Spleen (tissue), 7 donors: ENCODE measurements at regions not wholly inside any gene's neighbourhood (a gene's known extent, or its start where the extent isn't known, plus 50 kb on each side); places are given as distances from the start of the nearest gene placed in this dataset.

Source experiments
- POLR2A ChIP-seq, 3 donors: fragments of 450-650 bp; IDR thresholded peaks; one replicate each; pipeline ENCODE4 v1.5.1; 2017; ENCODE audit warnings: antibody characterized with exemption in 3 of 3, mild to moderate bottlenecking in 1 of 3
- TF ChIP-seq, protein P1 (sequence below), 11 experiments: fragments of 200-600 bp in 7 of 11; fragments of 450-650 bp in 4 of 11; sonication (generic) in 4 of 11; IDR thresholded peaks in 8 of 11; conservative IDR thresholded peaks in 3 of 11; 1 replicate in 7 of 11; 2 replicates in 4 of 11; pipeline versions ENCODE4 v1.4.0 to v1.8.0; 2016 to 2021; ENCODE audit warnings: antibody characterized with exemption in 11 of 11, inconsistent platforms in 4 of 11, mild to moderate bottlenecking in 1 of 11
- donor health status: DM: no; HTN: no; CAD: no; lungs with moderate emphysema.
- donor health status: DM: no; HTN: no; CAD: no.
- donor health status: DM: no; HTN: no; CAD: no.

DNA sequence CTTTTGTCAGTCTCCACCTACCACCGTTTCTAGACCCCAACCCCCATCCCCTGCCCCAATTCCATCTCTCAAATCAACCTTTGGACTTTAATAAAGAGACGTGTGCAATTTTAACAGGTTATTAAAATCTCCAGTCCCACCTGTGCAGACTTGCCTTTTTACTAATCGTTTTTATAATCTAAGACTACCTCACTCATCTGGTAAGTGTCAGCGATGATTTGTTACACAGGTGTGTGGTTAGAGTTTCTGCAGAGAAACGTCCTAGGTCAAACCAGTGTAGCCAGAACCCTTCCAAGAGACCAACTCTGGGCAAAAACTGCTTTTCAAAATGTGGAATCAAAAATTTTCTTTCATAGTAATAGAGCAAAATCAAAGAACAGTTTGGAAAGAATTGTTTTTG is 60.4 kb upstream of the PELI2 start:
- TF ChIP-seq, protein P1, sequence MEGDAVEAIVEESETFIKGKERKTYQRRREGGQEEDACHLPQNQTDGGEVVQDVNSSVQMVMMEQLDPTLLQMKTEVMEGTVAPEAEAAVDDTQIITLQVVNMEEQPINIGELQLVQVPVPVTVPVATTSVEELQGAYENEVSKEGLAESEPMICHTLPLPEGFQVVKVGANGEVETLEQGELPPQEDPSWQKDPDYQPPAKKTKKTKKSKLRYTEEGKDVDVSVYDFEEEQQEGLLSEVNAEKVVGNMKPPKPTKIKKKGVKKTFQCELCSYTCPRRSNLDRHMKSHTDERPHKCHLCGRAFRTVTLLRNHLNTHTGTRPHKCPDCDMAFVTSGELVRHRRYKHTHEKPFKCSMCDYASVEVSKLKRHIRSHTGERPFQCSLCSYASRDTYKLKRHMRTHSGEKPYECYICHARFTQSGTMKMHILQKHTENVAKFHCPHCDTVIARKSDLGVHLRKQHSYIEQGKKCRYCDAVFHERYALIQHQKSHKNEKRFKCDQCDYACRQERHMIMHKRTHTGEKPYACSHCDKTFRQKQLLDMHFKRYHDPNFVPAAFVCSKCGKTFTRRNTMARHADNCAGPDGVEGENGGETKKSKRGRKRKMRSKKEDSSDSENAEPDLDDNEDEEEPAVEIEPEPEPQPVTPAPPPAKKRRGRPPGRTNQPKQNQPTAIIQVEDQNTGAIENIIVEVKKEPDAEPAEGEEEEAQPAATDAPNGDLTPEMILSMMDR (IDR thresholded peaks at IDR 0.05 in 8 of 11, conservative IDR thresholded peaks at IDR 0.05 in 3 of 11): no peak
- no peak for TF ChIP-seq POLR2A (IDR thresholded peaks at IDR 0.05)
